ENCODE measurements at regions not wholly inside any gene's neighbourhood (a gene's known extent, or its start where the extent isn't known, plus 50 kb on each side); places are given as distances from the start of the nearest gene placed in this dataset.

GRCh38 chr3:101978348-101978747 is 129.0 kb downstream of the NFKBIZ start:
- TF ChIP-seq CTCF (IDR thresholded peaks at IDR 0.05; ENCODE audit: borderline replicate concordance, extremely low read depth, low read length, poor library complexity, severe bottlenecking) = no peak
- no peak for TF ChIP-seq EZH2 (IDR thresholded peaks at IDR 0.05; ENCODE audit: borderline replicate concordance, low read depth, low read length, severe bottlenecking)

All from DND-41 (cell line).